GM12891 (cell line): ENCODE measurements at regions not wholly inside any gene's neighbourhood (a gene's known extent, or its start where the extent isn't known, plus 50 kb on each side); places are given as distances from the start of the nearest gene placed in this dataset.

Experiments used
- DNase-seq: peaks from one replicate; pipeline ENCODE4 v3.0.0; 2011; ENCODE audit warnings: low spot score; ENCODE audit not compliant: insufficient read length
- FAIRE-seq: peaks from 2 replicates; lab custom pipeline; 2011; peaks lifted over from hg19 to GRCh38; lab: Jason Lieb, UNC
- PAX5 ChIP-seq: IDR thresholded peaks from 2 replicates; pipeline ENCODE4 v1.6.1; 2011; ENCODE audit warnings: low read length, moderate library complexity, mild to moderate bottlenecking; ENCODE audit not compliant: insufficient read depth, severe bottlenecking
- POLR2A ChIP-seq: IDR thresholded peaks from 2 replicates; pipeline ENCODE4 v1.6.1; 2011; ENCODE audit warnings: low read depth, low read length, control low read depth
- POLR2AphosphoS5 ChIP-seq: IDR thresholded peaks from 2 replicates; pipeline ENCODE4 v1.6.1; 2011; ENCODE audit warnings: low read depth, low read length, control low read depth
- POU2F2 ChIP-seq: IDR thresholded peaks from 2 replicates; pipeline ENCODE4 v1.6.1; 2011; ENCODE audit warnings: low read depth, mild to moderate bottlenecking, control low read depth, low read length, moderate library complexity
- SPI1 ChIP-seq: IDR thresholded peaks from 2 replicates; pipeline ENCODE4 v1.6.1; 2011; ENCODE audit warnings: low read depth, low read length, control low read depth
- TAF1 ChIP-seq: IDR thresholded peaks from 2 replicates; pipeline ENCODE4 v1.6.1; 2011; ENCODE audit warnings: low read depth, low read length, control low read depth

DNA sequence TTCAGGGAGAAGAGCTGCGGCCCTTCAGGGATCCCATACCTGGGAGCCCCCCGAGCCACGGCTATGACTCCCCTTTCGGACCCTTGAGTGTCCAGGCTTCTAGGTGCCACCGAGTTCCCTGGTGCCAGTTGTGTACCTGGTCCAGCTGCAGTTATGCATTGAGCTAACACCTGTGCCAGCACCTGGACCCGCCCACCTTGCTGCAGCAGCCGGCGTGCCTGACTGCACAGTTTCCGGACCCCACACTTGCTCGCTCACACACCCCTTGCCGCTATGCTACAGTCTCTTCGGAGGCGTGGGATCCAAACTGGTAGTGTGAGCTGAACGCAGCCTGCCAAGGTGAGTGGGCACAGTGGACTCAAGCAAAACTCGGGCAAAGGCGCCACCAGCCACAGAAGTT, 284.5 kb upstream of the ROBO1 start:
- DNase-seq, result no peak
- no peak for TF ChIP-seq POLR2AphosphoS5
- FAIRE-seq, result no peak

- FAIRE-seq (no peak), DNase-seq (no peak)
- TF ChIP-seq POU2F2 (no peak), POLR2AphosphoS5 (no peak), SPI1 (no peak), POLR2A (no peak), TAF1 (no peak), PAX5 (no peak)
Measured at GRCh38 chr3:80051602-80051962, 283.8 kb upstream of the ROBO1 start.

GRCh38 chr3:80050826-80051601, 283.2 kb upstream of the ROBO1 start:
- no peak for FAIRE-seq
- no peak for TF ChIP-seq PAX5
- no peak for TF ChIP-seq POLR2AphosphoS5
- TF ChIP-seq POU2F2, result no peak
- no peak for TF ChIP-seq SPI1
- no peak for TF ChIP-seq POLR2A
- TF ChIP-seq TAF1, result no peak
- DNase-seq, result no peak

DNA sequence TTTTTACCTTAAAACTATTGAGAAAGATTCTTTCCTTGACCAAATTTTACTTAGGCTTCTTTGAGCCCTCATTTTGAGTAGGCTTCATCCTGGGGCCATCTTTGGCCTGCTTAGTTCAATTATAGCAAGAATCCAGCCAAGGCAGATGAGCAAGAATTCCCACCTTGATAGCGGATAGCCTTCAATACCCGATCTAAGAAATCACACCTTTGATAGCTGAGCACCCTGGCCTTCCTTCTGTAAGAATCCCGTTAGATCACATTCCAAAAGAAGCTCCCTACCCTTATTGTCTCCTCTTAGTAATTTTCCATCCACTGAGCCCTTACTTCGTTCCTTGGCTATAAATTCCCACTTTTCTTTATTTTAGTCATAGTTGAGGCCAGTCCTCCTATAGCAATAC, 275.4 kb upstream of the ROBO1 start:
- FAIRE-seq (no peak), DNase-seq (no peak)
- TF ChIP-seq PAX5 (no peak), POU2F2 (no peak), POLR2AphosphoS5 (no peak), TAF1 (no peak), SPI1 (no peak), POLR2A (no peak)

- DNase-seq, result no peak
- no peak for TF ChIP-seq PAX5
- no peak for TF ChIP-seq POU2F2
- TF ChIP-seq POLR2A, result no peak
- TF ChIP-seq TAF1, result no peak
- no peak for TF ChIP-seq SPI1
- no peak for TF ChIP-seq POLR2AphosphoS5
- no peak for FAIRE-seq
Measured at GRCh38 chr3:80040067-80040466, 272.3 kb upstream of the ROBO1 start.

DNA sequence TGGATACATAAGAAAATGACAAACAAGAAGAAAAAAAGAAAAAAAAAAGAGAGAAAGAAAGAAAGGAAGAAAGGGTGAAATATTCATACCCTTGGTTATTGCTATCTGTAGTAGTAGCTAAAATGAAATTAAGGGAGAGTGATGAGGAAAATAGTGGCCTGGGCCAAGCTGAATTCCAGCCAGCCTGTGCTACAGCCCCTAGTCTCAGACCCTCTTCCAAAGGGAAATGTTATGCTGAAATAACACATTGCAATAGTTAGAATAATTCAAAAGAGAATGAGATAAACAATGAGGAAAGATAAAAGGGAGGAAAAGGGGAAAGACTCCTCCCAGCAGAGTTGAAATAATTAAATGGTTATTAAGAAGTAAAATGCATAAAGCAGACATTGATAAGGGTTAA, 268.4 kb upstream of the ROBO1 start:
- FAIRE-seq, result no peak
- DNase-seq, result no peak
- no peak for TF ChIP-seq TAF1
- TF ChIP-seq POU2F2, result no peak
- no peak for TF ChIP-seq POLR2AphosphoS5
- no peak for TF ChIP-seq PAX5
- no peak for TF ChIP-seq POLR2A
- TF ChIP-seq SPI1, result no peak

DNA sequence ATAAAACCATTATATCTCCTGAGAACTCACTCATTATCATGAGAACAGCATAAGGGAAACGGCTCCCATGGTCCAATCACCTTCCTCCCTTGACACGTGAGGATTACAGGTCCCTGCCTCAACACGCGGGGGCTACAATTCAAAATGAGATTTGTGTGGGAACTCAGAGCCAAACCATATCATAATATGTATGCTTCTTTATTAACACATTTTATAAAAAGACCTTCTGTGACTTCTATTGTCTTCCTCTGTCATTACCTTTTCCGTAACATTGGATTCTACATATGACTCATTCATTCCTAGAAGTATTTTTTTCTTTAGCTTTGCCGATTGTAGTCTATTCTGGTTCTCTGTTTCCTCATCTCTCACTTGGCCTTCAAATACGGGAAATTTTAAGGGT, 267.2 kb upstream of the ROBO1 start:
- DNase-seq (no peak), FAIRE-seq (no peak)
- TF ChIP-seq TAF1, result no peak
- no peak for TF ChIP-seq PAX5
- TF ChIP-seq POU2F2, result no peak
- TF ChIP-seq POLR2AphosphoS5, result no peak
- no peak for TF ChIP-seq POLR2A
- TF ChIP-seq SPI1, result no peak

GRCh38 chr3:80023010-80023409, 255.2 kb upstream of the ROBO1 start:
- DNase-seq (no peak), FAIRE-seq (no peak)
- TF ChIP-seq POLR2A (no peak), SPI1 (no peak), TAF1 (no peak), POU2F2 (no peak), PAX5 (no peak), POLR2AphosphoS5 (no peak)

DNA sequence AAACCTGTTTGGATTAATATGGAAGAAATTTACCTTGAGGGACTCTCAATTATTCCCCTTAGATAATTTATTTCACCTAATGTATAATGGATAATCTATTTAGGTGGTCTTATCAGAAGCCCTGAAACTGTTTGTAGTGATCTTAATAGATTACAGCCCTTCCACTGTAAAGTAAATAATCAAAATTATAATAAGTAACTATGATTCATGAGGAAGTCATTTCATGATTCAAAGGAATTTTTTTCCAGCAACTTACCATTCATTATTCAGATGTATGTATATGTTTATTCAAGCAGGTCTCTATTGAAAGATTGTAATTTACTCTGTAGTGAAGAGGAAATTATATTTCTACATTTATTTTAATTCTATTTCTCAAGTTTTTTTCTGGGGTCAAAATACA, 250.6 kb upstream of the ROBO1 start:
- TF ChIP-seq POLR2AphosphoS5, result no peak
- TF ChIP-seq POU2F2, result no peak
- TF ChIP-seq TAF1, result no peak
- TF ChIP-seq SPI1, result no peak
- no peak for TF ChIP-seq POLR2A
- no peak for FAIRE-seq
- no peak for DNase-seq

GRCh38 chr3:80017369-80017768, 249.6 kb upstream of the ROBO1 start:
- TF ChIP-seq TAF1 (no peak), POU2F2 (no peak), SPI1 (no peak), POLR2AphosphoS5 (no peak), POLR2A (no peak), PAX5 (no peak)
- no peak for FAIRE-seq
- no peak for DNase-seq

GRCh38 chr3:80014576-80014975, 246.8 kb upstream of the ROBO1 start:
- TF ChIP-seq SPI1 (no peak), POU2F2 (no peak), POLR2A (no peak), POLR2AphosphoS5 (no peak), PAX5 (no peak), TAF1 (no peak)
- no peak for FAIRE-seq
- DNase-seq, result no peak
